ENCODE measurements at regions not wholly inside any gene's neighbourhood (a gene's known extent, or its start where the extent isn't known, plus 50 kb on each side); places are given as distances from the start of the nearest gene placed in this dataset.

DNA sequence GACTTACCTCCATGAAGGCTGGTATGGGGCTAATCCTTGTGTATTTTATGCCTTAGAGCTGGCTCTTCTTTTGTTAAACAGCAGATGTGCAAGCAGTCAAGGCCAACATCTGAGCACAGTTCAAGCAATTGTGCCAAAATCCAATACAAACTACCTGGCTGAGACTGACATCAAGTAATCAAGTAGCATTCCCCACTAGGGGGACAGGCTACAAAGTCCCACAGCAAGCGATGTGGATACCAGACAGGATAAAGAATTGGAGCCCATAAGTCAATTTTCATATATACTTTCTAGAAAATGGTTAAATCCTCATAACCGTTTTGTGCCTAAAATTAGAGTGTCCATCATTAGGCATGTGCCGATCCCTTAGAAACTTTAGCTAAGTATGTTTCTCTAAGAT lies 675.8 kb downstream of the DIAPH3 start:
- no peaks in the 10 kb centered on the region for H3K36me3 ChIP-seq (ENCODE audit: control insufficient read depth in 2 of 2, insufficient read depth in 2 of 2, low read length in 1 of 2)
- H3K4me3 ChIP-seq (ENCODE audit: low read length in 2 of 2), result no peak overlapping the region
- H3K27me3 ChIP-seq (ENCODE audit: control insufficient read depth in 2 of 2, insufficient read depth in 1 of 2, low read length in 1 of 2), result no peaks in the 10 kb centered on the region
- WGBS, result 97% methylated on average over 3 of the region's 3 CpGs
- no peak for DNase-seq (ENCODE audit: low read depth in 6 of 9, low spot score in 9 of 9)
- H3K9me3 ChIP-seq (ENCODE audit: control insufficient read depth in 2 of 2, insufficient read depth in 1 of 2, low read length in 1 of 2), result no peaks in the 10 kb centered on the region
- H3K4me1 ChIP-seq (ENCODE audit: control insufficient read depth in 2 of 2, insufficient read depth in 2 of 2, low read length in 2 of 2), result no peaks in the 10 kb centered on the region
- H3K27ac ChIP-seq (ENCODE audit: low read depth in 1 of 2, low read length in 1 of 2), result no peak overlapping the region

- Histone ChIP-seq H3K27ac (ENCODE audit: low read depth in 1 of 2, low read length in 1 of 2) (no peak overlapping the region), H3K27me3 (ENCODE audit: control insufficient read depth in 2 of 2, insufficient read depth in 1 of 2, low read length in 1 of 2) (no peaks in the 10 kb centered on the region), H3K36me3 (ENCODE audit: control insufficient read depth in 2 of 2, insufficient read depth in 2 of 2, low read length in 1 of 2) (no peaks in the 10 kb centered on the region), H3K4me1 (ENCODE audit: control insufficient read depth in 2 of 2, insufficient read depth in 2 of 2, low read length in 2 of 2) (no peaks in the 10 kb centered on the region), H3K4me3 (ENCODE audit: low read length in 2 of 2) (no peak overlapping the region), H3K9me3 (ENCODE audit: control insufficient read depth in 2 of 2, insufficient read depth in 1 of 2, low read length in 1 of 2) (no peaks in the 10 kb centered on the region)
- 96% methylated on average over 2 of the region's 2 CpGs for WGBS
- no peak for DNase-seq (ENCODE audit: low read depth in 6 of 9, low spot score in 9 of 9)
Measured at GRCh38 chr13:59488436-59488835, 675.3 kb downstream of the DIAPH3 start.

GRCh38 chr13:59490651-59491050 lies 673.1 kb downstream of the DIAPH3 start:
- 95% methylated on average over 1 of the region's 1 CpG for WGBS
- H3K27me3 ChIP-seq (ENCODE audit: control insufficient read depth in 2 of 2, insufficient read depth in 1 of 2, low read length in 1 of 2), result no peaks in the 10 kb centered on the region
- no peak overlapping the region for H3K27ac ChIP-seq (ENCODE audit: low read depth in 1 of 2, low read length in 1 of 2)
- peaks cover 0 to 3% of the 10 kb centered on the region in 2 donors for H3K4me1 ChIP-seq (ENCODE audit: control insufficient read depth in 2 of 2, insufficient read depth in 2 of 2, low read length in 2 of 2)
- no peaks in the 10 kb centered on the region for H3K36me3 ChIP-seq (ENCODE audit: control insufficient read depth in 2 of 2, insufficient read depth in 2 of 2, low read length in 1 of 2)
- H3K9me3 ChIP-seq (ENCODE audit: control insufficient read depth in 2 of 2, insufficient read depth in 1 of 2, low read length in 1 of 2), result no peaks in the 10 kb centered on the region
- H3K4me3 ChIP-seq (ENCODE audit: low read length in 2 of 2), result no peak overlapping the region
- no peak for DNase-seq (ENCODE audit: low read depth in 6 of 9, low spot score in 9 of 9)

- DNase-seq (ENCODE audit: low read depth in 6 of 9, low spot score in 9 of 9), result no peak
- no peaks in the 10 kb centered on the region for H3K9me3 ChIP-seq (ENCODE audit: control insufficient read depth in 2 of 2, insufficient read depth in 1 of 2, low read length in 1 of 2)
- WGBS, result 95% methylated on average over 2 of the region's 2 CpGs
- H3K27ac ChIP-seq (ENCODE audit: low read depth in 1 of 2, low read length in 1 of 2), result no peak overlapping the region
- no peaks in the 10 kb centered on the region for H3K27me3 ChIP-seq (ENCODE audit: control insufficient read depth in 2 of 2, insufficient read depth in 1 of 2, low read length in 1 of 2)
- H3K36me3 ChIP-seq (ENCODE audit: control insufficient read depth in 2 of 2, insufficient read depth in 2 of 2, low read length in 1 of 2), result no peaks in the 10 kb centered on the region
- H3K4me3 ChIP-seq (ENCODE audit: low read length in 2 of 2), result no peak overlapping the region
- H3K4me1 ChIP-seq (ENCODE audit: control insufficient read depth in 2 of 2, insufficient read depth in 2 of 2, low read length in 2 of 2), result peaks cover 0 to 3% of the 10 kb centered on the region in 2 donors
Measured at GRCh38 chr13:59492030-59492636, 671.6 kb downstream of the DIAPH3 start.

- peak in 1 of 9 donors; percentile 13 for DNase-seq (ENCODE audit: low read depth in 6 of 9, low spot score in 9 of 9)
- H3K4me1 ChIP-seq (ENCODE audit: control insufficient read depth in 2 of 2, insufficient read depth in 2 of 2, low read length in 2 of 2), result peaks cover 0 to 3% of the 10 kb centered on the region in 2 donors
- no peaks in the 10 kb centered on the region for H3K36me3 ChIP-seq (ENCODE audit: control insufficient read depth in 2 of 2, insufficient read depth in 2 of 2, low read length in 1 of 2)
- no peak overlapping the region for H3K4me3 ChIP-seq (ENCODE audit: low read length in 2 of 2)
- no peak overlapping the region for H3K27ac ChIP-seq (ENCODE audit: low read depth in 1 of 2, low read length in 1 of 2)
- 98% methylated on average over 1 of the region's 1 CpG for WGBS
- H3K27me3 ChIP-seq (ENCODE audit: control insufficient read depth in 2 of 2, insufficient read depth in 1 of 2, low read length in 1 of 2), result no peaks in the 10 kb centered on the region
- no peaks in the 10 kb centered on the region for H3K9me3 ChIP-seq (ENCODE audit: control insufficient read depth in 2 of 2, insufficient read depth in 1 of 2, low read length in 1 of 2)
Measured at GRCh38 chr13:59493436-59493965, 670.2 kb downstream of the DIAPH3 start.

- DNase-seq (ENCODE audit: low read depth in 6 of 9, low spot score in 9 of 9), result no peak
- Histone ChIP-seq H3K9me3 (ENCODE audit: control insufficient read depth in 2 of 2, insufficient read depth in 1 of 2, low read length in 1 of 2) (no peaks in the 10 kb centered on the region), H3K27ac (ENCODE audit: low read depth in 1 of 2, low read length in 1 of 2) (no peak overlapping the region), H3K36me3 (ENCODE audit: control insufficient read depth in 2 of 2, insufficient read depth in 2 of 2, low read length in 1 of 2) (no peaks in the 10 kb centered on the region), H3K27me3 (ENCODE audit: control insufficient read depth in 2 of 2, insufficient read depth in 1 of 2, low read length in 1 of 2) (no peaks in the 10 kb centered on the region), H3K4me1 (ENCODE audit: control insufficient read depth in 2 of 2, insufficient read depth in 2 of 2, low read length in 2 of 2) (peaks cover 0 to 3% of the 10 kb centered on the region in 2 donors), H3K4me3 (ENCODE audit: low read length in 2 of 2) (no peak overlapping the region)
Measured at GRCh38 chr13:59494151-59494550, 669.6 kb downstream of the DIAPH3 start.

- H3K27ac ChIP-seq (ENCODE audit: low read depth in 1 of 2, low read length in 1 of 2), result no peak overlapping the region
- 87% methylated on average over 4 of the region's 4 CpGs for WGBS
- peaks cover 0 to 3% of the 10 kb centered on the region in 2 donors for H3K4me1 ChIP-seq (ENCODE audit: control insufficient read depth in 2 of 2, insufficient read depth in 2 of 2, low read length in 2 of 2)
- no peak overlapping the region for H3K4me3 ChIP-seq (ENCODE audit: low read length in 2 of 2)
- DNase-seq (ENCODE audit: low read depth in 6 of 9, low spot score in 9 of 9), result no peak
- no peaks in the 10 kb centered on the region for H3K27me3 ChIP-seq (ENCODE audit: control insufficient read depth in 2 of 2, insufficient read depth in 1 of 2, low read length in 1 of 2)
- H3K9me3 ChIP-seq (ENCODE audit: control insufficient read depth in 2 of 2, insufficient read depth in 1 of 2, low read length in 1 of 2), result no peaks in the 10 kb centered on the region
- H3K36me3 ChIP-seq (ENCODE audit: control insufficient read depth in 2 of 2, insufficient read depth in 2 of 2, low read length in 1 of 2), result no peaks in the 10 kb centered on the region
Measured at GRCh38 chr13:59494560-59494970, 669.2 kb downstream of the DIAPH3 start.

DNA sequence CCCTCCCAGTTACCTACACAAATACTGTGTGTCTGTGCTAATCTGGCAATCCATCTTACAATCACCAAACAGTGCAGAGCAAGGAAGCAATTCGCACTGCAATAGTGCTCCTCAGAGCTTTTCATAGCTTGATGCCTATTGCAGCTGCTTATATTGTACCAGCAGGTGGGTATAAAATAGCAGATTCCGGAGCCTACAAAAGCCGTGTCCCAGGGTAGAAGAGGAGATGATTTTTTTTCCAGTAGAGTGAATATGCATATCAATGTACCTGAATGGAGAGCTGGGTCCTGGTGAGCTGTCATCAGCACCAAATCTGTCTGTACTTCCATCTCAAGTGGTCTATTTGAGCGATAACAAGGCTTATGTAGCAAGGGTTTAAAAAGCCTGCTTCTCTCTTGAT lies 668.4 kb downstream of the DIAPH3 start:
- H3K27ac ChIP-seq (ENCODE audit: low read depth in 1 of 2, low read length in 1 of 2), result no peak overlapping the region
- no peaks in the 10 kb centered on the region for H3K27me3 ChIP-seq (ENCODE audit: control insufficient read depth in 2 of 2, insufficient read depth in 1 of 2, low read length in 1 of 2)
- 96% methylated on average over 4 of the region's 4 CpGs for WGBS
- peaks cover 0 to 3% of the 10 kb centered on the region in 2 donors for H3K4me1 ChIP-seq (ENCODE audit: control insufficient read depth in 2 of 2, insufficient read depth in 2 of 2, low read length in 2 of 2)
- H3K4me3 ChIP-seq (ENCODE audit: low read length in 2 of 2), result no peak overlapping the region
- no peak for DNase-seq (ENCODE audit: low read depth in 6 of 9, low spot score in 9 of 9)
- H3K36me3 ChIP-seq (ENCODE audit: control insufficient read depth in 2 of 2, insufficient read depth in 2 of 2, low read length in 1 of 2), result no peaks in the 10 kb centered on the region
- no peaks in the 10 kb centered on the region for H3K9me3 ChIP-seq (ENCODE audit: control insufficient read depth in 2 of 2, insufficient read depth in 1 of 2, low read length in 1 of 2)

DNA sequence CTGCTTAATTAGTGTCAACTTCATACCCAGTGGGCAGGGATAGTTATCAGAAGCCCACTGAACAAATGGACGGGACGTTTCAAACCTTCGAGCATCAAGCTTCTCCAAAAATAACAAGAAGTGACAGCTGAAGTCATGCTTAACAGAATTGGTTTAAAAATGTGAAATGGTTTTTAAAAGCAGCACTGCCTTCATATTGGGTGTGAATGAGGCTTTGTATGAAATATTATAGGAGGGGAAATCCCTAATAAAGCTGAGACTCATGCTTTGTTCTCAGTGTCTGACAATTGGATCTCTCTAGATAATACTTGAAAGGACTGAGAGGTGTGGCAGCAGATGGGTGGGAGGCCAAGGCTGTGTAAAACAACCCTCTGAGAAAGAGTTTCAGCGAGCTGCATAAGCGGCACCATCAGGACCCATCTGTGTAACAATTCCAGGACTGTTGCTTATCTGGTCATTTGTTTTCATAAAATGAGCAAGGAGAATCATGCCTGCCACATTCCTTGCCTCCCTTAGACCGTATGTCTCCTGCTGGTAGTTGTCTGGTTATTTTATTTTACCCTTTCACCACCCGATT lies 667.7 kb downstream of the DIAPH3 start:
- Histone ChIP-seq H3K4me3 (ENCODE audit: low read length in 2 of 2) (no peak overlapping the region), H3K4me1 (ENCODE audit: control insufficient read depth in 2 of 2, insufficient read depth in 2 of 2, low read length in 2 of 2) (peaks cover 0 to 3% of the 10 kb centered on the region in 2 donors), H3K27ac (ENCODE audit: low read depth in 1 of 2, low read length in 1 of 2) (no peak overlapping the region), H3K36me3 (ENCODE audit: control insufficient read depth in 2 of 2, insufficient read depth in 2 of 2, low read length in 1 of 2) (no peaks in the 10 kb centered on the region), H3K9me3 (ENCODE audit: control insufficient read depth in 2 of 2, insufficient read depth in 1 of 2, low read length in 1 of 2) (no peaks in the 10 kb centered on the region), H3K27me3 (ENCODE audit: control insufficient read depth in 2 of 2, insufficient read depth in 1 of 2, low read length in 1 of 2) (no peaks in the 10 kb centered on the region)
- DNase-seq (ENCODE audit: low read depth in 6 of 9, low spot score in 9 of 9), result no peak
- 94% methylated on average over 7 of the region's 7 CpGs for WGBS

All from thymus (tissue), 11 donors.